ENCODE measurements at regions not wholly inside any gene's neighbourhood (a gene's known extent, or its start where the extent isn't known, plus 50 kb on each side); places are given as distances from the start of the nearest gene placed in this dataset.

DNA sequence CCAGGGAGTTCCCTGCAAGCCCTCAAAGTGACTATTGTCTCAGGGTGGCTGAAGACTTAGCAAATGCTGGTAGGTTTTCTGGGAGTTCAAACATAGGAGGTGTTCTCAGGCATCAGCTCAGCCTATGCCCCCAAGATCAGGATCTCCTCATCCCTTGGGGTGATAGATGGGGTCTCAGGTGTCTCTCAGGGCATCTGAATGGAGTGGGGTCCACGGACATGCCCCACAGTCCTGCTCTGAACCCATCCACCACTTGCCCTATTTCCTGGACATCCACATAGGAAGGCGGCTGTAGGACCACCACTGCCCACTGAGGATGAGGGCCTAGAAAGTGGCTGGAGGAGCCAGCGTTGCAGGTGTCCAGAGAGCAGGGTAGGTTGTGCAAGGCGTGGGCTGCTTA, 287.0 kb upstream of the CXCR4 start:
- intact Hi-C loops (cut with micrococcal nuclease; ENCODE audit: unreplicated experiment) (no loop called here), in situ Hi-C loops (cut with MboI) (no loop called here)
- POLR2A ChIA-PET, result no interaction called here
- no peaks in the 10 kb centered on the region for H3K79me2 ChIP-seq (ENCODE audit: control insufficient read depth, insufficient read depth, low read length)
- RAD21 ChIA-PET (ENCODE audit: unreplicated experiment), result no interaction called here
- no peak overlapping the region for H3K27ac ChIP-seq (ENCODE audit: control insufficient read depth, insufficient read depth)
- SMC1A ChIA-PET (ENCODE audit: uncharacterized antibody, unreplicated experiment), result no interaction called here
- WGBS (ENCODE audit: insufficient coverage, insufficient replicate concordance, low lambda C conversion rate, missing lambda C conversion rate), result 0% methylated on average over 4 of the region's 4 CpGs
- no peak overlapping the region for H3K4me2 ChIP-seq (ENCODE audit: control insufficient read depth, insufficient read depth)
- H3K27me3 ChIP-seq (replicated peaks in 1 of 2; ENCODE audit: control insufficient read depth in 2 of 2, insufficient read depth in 2 of 2, low read length in 1 of 2), result peaks cover 2 to 5% of the 10 kb centered on the region in 2 experiments; a peak in 3 of 4 replicates
- DNase-seq (ENCODE audit: low read depth, low spot score) (no peak), ATAC-seq (no peak), FAIRE-seq (no peak)
- H2AFZ ChIP-seq (ENCODE audit: control insufficient read depth, low read depth, low read length), result no peak overlapping the region
- no peak overlapping the region for H3K4me3 ChIP-seq
- H4K20me1 ChIP-seq (ENCODE audit: control insufficient read depth, insufficient read depth), result no peaks in the 10 kb centered on the region
- no peaks in the 10 kb centered on the region for H3K9me3 ChIP-seq (replicated peaks; ENCODE audit: control insufficient read depth, insufficient read depth, low read length)
- H3K36me3 ChIP-seq (ENCODE audit: control insufficient read depth in 2 of 2, insufficient read depth in 2 of 2, low read length in 1 of 2), result no peaks in the 10 kb centered on the region
- no peaks in the 10 kb centered on the region for H3K4me1 ChIP-seq (ENCODE audit: control insufficient read depth, insufficient read depth, low read length)
- no peak overlapping the region for H3K9ac ChIP-seq (ENCODE audit: control insufficient read depth, insufficient read depth, low read length)
- no peak for TF ChIP-seq IKZF1 (conservative IDR thresholded peaks at IDR 0.05)
- TF ChIP-seq FOS (IDR thresholded peaks at IDR 0.05; ENCODE audit: borderline replicate concordance, extremely low read depth, insufficient read length), result no peak
- CTCF ChIA-PET, result no interaction called here
- BruUV-seq (replicated peaks), result no TSS peak

- Histone ChIP-seq H3K36me3 (ENCODE audit: control insufficient read depth in 2 of 2, insufficient read depth in 2 of 2, low read length in 1 of 2) (no peaks in the 10 kb centered on the region), H3K4me2 (ENCODE audit: control insufficient read depth, insufficient read depth) (no peak overlapping the region), H4K20me1 (ENCODE audit: control insufficient read depth, insufficient read depth) (no peaks in the 10 kb centered on the region), H3K9ac (ENCODE audit: control insufficient read depth, insufficient read depth, low read length) (no peak overlapping the region), H3K4me3 (no peak overlapping the region), H3K27ac (ENCODE audit: control insufficient read depth, insufficient read depth) (no peak overlapping the region), H2AFZ (ENCODE audit: control insufficient read depth, low read depth, low read length) (no peak overlapping the region), H3K79me2 (ENCODE audit: control insufficient read depth, insufficient read depth, low read length) (no peaks in the 10 kb centered on the region), H3K27me3 (replicated peaks in 1 of 2; ENCODE audit: control insufficient read depth in 2 of 2, insufficient read depth in 2 of 2, low read length in 1 of 2) (peaks cover 2 to 5% of the 10 kb centered on the region in 2 experiments; a peak in 3 of 4 replicates), H3K9me3 (replicated peaks; ENCODE audit: control insufficient read depth, insufficient read depth, low read length) (no peaks in the 10 kb centered on the region), H3K4me1 (ENCODE audit: control insufficient read depth, insufficient read depth, low read length) (no peaks in the 10 kb centered on the region)
- no peak for DNase-seq (ENCODE audit: low read depth, low spot score)
- RAD21 ChIA-PET (ENCODE audit: unreplicated experiment), result no interaction called here
- FAIRE-seq, result no peak
- SMC1A ChIA-PET (ENCODE audit: uncharacterized antibody, unreplicated experiment), result no interaction called here
- in situ Hi-C loops (cut with MboI) (no loop called here), intact Hi-C loops (cut with micrococcal nuclease; ENCODE audit: unreplicated experiment) (no loop called here)
- POLR2A ChIA-PET, result no interaction called here
- no TSS peak for BruUV-seq (replicated peaks)
- TF ChIP-seq BMI1 (IDR thresholded peaks at IDR 0.05; ENCODE audit: borderline replicate concordance) (no peak), MTA2 (IDR thresholded peaks at IDR 0.05; ENCODE audit: low read depth) (no peak), TAF1 (IDR thresholded peaks at IDR 0.05; ENCODE audit: borderline replicate concordance, low read depth, low read length) (no peak), EGR1 (IDR thresholded peaks at IDR 0.05; ENCODE audit: borderline replicate concordance in 1 of 2, low read depth in 2 of 2, low read length in 2 of 2) (no peak), EZH2 (IDR thresholded peaks at IDR 0.05; ENCODE audit: borderline replicate concordance, control insufficient read depth, low read depth, low read length) (no peak), ZBTB33 (IDR thresholded peaks at IDR 0.05) (no peak), BRCA1 (IDR thresholded peaks at IDR 0.05; ENCODE audit: low read depth, low read length) (no peak), SREBF2 (IDR thresholded peaks at IDR 0.05; ENCODE audit: low read length) (no peak), RB1 (IDR thresholded peaks at IDR 0.05; ENCODE audit: borderline replicate concordance) (no peak), NFYB (IDR thresholded peaks at IDR 0.05; ENCODE audit: insufficient read depth, low read depth, low read length) (no peak)
- TF ChIP-seq, protein P1, sequence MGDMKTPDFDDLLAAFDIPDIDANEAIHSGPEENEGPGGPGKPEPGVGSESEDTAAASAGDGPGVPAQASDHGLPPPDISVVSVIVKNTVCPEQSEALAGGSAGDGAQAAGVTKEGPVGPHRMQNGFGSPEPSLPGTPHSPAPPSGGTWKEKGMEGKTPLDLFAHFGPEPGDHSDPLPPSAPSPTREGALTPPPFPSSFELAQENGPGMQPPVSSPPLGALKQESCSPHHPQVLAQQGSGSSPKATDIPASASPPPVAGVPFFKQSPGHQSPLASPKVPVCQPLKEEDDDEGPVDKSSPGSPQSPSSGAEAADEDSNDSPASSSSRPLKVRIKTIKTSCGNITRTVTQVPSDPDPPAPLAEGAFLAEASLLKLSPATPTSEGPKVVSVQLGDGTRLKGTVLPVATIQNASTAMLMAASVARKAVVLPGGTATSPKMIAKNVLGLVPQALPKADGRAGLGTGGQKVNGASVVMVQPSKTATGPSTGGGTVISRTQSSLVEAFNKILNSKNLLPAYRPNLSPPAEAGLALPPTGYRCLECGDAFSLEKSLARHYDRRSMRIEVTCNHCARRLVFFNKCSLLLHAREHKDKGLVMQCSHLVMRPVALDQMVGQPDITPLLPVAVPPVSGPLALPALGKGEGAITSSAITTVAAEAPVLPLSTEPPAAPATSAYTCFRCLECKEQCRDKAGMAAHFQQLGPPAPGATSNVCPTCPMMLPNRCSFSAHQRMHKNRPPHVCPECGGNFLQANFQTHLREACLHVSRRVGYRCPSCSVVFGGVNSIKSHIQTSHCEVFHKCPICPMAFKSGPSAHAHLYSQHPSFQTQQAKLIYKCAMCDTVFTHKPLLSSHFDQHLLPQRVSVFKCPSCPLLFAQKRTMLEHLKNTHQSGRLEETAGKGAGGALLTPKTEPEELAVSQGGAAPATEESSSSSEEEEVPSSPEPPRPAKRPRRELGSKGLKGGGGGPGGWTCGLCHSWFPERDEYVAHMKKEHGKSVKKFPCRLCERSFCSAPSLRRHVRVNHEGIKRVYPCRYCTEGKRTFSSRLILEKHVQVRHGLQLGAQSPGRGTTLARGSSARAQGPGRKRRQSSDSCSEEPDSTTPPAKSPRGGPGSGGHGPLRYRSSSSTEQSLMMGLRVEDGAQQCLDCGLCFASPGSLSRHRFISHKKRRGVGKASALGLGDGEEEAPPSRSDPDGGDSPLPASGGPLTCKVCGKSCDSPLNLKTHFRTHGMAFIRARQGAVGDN (IDR thresholded peaks at IDR 0.05), result no peak
- ATAC-seq, result no peak
- CTCF ChIA-PET, result interaction anchor here (1.9 to 2.5 kb wide), 2 partner anchors 19 kb away, joined by 7 read pairs; no protein-coding TSS in a partner anchor
Observed at GRCh38 chr2:136404176-136404575, 286.2 kb upstream of the CXCR4 start.

All from GM12878 (cell line).